Stimulated activated naive B cell treated with anti-CD40 and anti-IgM and Interleukin-4, amounts not matched to agents 10 μg/mL and 1 μg/mL and 100 μg/mL, for 72 hours (primary cell): ENCODE measurements at regions not wholly inside any gene's neighbourhood (a gene's known extent, or its start where the extent isn't known, plus 50 kb on each side); places are given as distances from the start of the nearest gene placed in this dataset.
"Not testable (repeated sequence)": the region's sequence is repeated elsewhere in the genome, so short reads cannot be mapped to it uniquely, and the experiment has no call there.

Experiments used
- ATAC-seq, 2 donors: fragments of 150-1000 bp; cut with Tn5 transposase; replicated peaks; 2 replicates each; pipeline ENCODE4 v1.10.0; 2021; ENCODE audit warnings: moderate library complexity in 1 of 2
- DNase-seq: peaks from one replicate; pipeline ENCODE4 v3.0.0; 2021
- H3K27ac Mint-ChIP-seq: one replicate; pipeline ENCODE4 v1.8.0; 2022; ENCODE audit warnings: mild to moderate bottlenecking, mixed read lengths
- H3K27me3 Mint-ChIP-seq, 2 donors: one replicate each; pipeline ENCODE4 v1.8.0; 2022; ENCODE audit warnings: mixed read lengths in 2 of 2
- H3K36me3 Mint-ChIP-seq, 2 donors: one replicate each; pipeline ENCODE4 v1.8.0; 2022; ENCODE audit warnings: mixed read lengths in 2 of 2, mild to moderate bottlenecking in 1 of 2
- H3K4me1 Mint-ChIP-seq, 2 donors: one replicate each; pipeline ENCODE4 v1.8.0; 2022; ENCODE audit warnings: mixed read lengths in 2 of 2, mild to moderate bottlenecking in 1 of 2
- H3K4me3 Mint-ChIP-seq, 2 donors: one replicate each; pipeline ENCODE4 v1.8.0; 2022; ENCODE audit warnings: mild to moderate bottlenecking in 2 of 2, mixed read lengths in 2 of 2, moderate library complexity in 1 of 2
- H3K9me3 Mint-ChIP-seq, 2 donors: one replicate each; pipeline ENCODE4 v1.8.0; 2022; ENCODE audit warnings: mixed read lengths in 2 of 2, mild to moderate bottlenecking in 1 of 2

DNA sequence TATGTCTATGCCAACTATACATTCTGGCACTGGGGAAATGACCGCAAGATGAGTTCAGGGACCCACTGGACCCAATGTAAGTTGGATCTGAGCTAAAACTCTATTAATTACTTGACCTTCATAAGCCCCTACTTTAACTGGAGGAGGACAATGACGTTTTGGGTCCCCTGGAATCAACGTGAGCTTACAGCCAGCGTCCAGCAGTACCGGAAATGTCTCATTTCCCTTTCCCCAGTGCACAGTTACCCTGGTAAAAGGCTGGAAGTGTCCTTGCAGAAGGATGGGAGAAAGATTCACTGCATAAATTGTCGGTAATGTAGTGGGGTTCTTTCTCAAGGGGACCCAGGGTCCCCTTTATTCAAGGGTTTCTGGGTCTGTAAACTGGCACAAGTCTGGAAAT is 1297.6 kb upstream of the ACVR2A start:
- ATAC-seq (no peak), DNase-seq (no peak)
- Mint-ChIP-seq H3K27ac (no peak overlapping the region), H3K4me3 (no peak overlapping the region), H3K9me3 (peaks cover 0 to 2% of the 10 kb centered on the region in 2 donors), H3K27me3 (no peaks in the 10 kb centered on the region), H3K4me1 (peaks cover 0 to 2% of the 10 kb centered on the region in 2 donors), H3K36me3 (no peaks in the 10 kb centered on the region)

DNA sequence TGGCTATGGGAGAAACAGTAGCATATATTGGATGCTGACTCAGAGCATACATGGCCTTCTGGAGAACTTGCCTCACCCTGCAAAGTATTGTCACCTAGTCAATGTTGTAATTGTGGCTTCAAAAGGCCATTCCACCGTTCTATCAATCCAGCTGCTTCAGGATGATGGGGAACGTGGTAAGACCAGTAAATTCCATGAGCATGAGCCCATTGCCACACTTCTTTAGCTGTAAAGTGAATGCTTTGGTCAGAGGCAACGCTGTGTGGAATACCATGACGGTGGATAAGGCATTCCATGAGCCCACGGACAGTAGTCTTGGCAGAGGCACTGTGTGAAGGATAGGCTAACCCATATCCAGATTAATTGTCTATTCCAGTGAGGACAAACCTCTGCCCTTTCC is 1300.1 kb upstream of the ACVR2A start:
- H3K9me3 Mint-ChIP-seq = peaks cover 0 to 2% of the 10 kb centered on the region in 2 donors
- no peak for DNase-seq
- H3K36me3 Mint-ChIP-seq = no peaks in the 10 kb centered on the region
- H3K4me1 Mint-ChIP-seq = peaks cover 0 to 2% of the 10 kb centered on the region in 2 donors
- no peak overlapping the region for H3K4me3 Mint-ChIP-seq
- no peaks in the 10 kb centered on the region for H3K27me3 Mint-ChIP-seq
- ATAC-seq = no peak
- H3K27ac Mint-ChIP-seq = no peak overlapping the region

DNA sequence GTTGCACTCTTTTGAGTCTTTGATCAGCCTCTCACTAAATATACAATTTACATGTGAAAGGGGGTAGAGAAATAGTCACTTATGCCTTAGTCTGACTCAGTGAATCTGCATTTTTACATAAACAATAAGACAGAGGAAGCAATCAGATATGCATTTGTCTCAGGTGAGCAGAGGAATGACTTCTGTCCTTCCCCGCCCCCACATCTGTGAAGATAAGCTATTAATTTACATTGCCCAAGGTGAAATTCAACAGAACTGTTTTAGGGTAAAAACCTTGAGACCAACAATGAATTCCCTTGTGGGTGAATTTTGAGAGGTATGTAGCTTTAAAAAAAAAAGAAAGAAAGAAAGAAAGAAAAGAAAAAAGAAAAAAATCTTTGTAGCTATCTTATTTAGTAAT is 1302.9 kb upstream of the ACVR2A start:
- no peak for DNase-seq
- Mint-ChIP-seq H3K36me3 (no peaks in the 10 kb centered on the region), H3K27me3 (no peaks in the 10 kb centered on the region), H3K9me3 (peaks cover 0 to 4% of the 10 kb centered on the region in 2 donors), H3K27ac (no peak overlapping the region), H3K4me3 (no peak overlapping the region), H3K4me1 (peaks cover 0 to 2% of the 10 kb centered on the region in 2 donors)
- no peak for ATAC-seq

DNA sequence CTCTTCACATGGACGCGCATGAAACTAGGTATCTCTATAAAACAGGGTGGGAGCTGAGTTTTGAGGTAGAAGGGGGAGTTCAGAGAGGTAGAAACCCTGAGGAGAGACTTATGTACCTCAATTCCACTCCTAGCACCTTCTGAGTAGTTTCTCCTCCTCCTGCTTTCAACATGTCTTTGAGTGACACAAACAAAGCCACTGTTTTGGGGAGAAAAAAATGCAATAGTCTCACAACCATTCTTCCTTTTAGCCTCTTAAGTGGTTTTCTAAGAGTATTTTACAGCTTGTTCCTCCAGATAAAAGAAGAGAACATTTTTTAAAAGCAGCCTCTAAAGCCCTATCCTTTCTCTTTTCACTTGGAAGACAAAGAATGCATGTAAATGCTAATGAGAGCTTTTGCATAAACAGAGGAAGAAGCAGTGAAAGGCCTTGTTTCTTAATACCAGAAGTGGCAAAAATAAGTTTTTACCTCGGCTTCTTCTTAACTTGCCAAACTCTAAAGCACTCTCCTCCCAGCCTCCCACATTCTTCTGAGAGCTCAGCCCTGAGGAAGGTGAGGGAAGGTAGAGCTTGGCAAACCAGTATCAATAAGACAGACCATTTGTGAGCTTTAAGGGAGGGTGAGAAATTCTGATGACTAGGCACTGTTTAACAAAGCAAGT is 1304.4 kb upstream of the ACVR2A start:
- DNase-seq (no peak), ATAC-seq (no peak)
- peaks cover 0 to 2% of the 10 kb centered on the region in 2 donors for H3K9me3 Mint-ChIP-seq
- H3K27ac Mint-ChIP-seq = no peak overlapping the region
- H3K4me3 Mint-ChIP-seq = no peak overlapping the region
- H3K27me3 Mint-ChIP-seq = no peaks in the 10 kb centered on the region
- H3K36me3 Mint-ChIP-seq = no peaks in the 10 kb centered on the region
- H3K4me1 Mint-ChIP-seq = peaks cover 0 to under 1% of the 10 kb centered on the region in 2 donors

DNA sequence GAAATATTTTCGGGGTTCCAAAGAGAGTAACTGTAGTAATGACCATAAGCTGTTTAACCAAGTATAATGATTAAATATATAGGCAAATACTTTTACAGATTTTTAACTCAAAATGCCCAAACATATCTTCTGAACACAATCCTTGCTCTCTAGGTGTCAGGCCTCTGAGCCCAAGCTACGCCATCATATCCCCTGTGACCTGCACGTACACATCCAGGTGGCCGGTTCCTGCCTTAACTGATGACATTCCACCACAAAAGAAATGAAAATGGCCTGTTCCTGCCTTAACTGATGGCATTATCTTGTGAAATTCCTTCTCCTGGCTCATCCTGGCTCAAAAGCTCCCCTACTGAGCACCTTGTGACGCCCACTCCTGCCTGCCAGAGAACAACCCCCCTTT is 1305.1 kb upstream of the ACVR2A start:
- DNase-seq = not testable (repeated sequence)

DNA sequence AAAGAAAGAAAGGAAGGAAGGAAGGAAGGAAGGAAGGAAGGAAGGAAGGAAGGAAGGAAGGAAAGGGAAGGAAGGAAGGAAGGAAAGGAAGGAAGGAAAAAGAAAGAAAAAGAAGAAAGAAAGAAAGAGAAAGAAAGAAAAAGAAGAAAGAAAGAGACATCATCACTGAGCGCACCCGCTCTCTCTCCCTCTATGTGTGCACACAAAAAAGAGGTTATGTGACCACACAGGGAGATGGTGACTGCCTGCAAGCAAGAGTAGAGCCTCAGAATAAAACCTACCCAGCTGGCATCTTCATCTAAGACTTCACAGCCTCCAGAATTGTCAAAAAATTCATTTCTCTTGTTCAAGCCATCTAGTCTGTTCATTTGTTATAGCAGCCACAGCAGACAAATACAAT is 1307.4 kb upstream of the ACVR2A start:
- no peak for ATAC-seq
- Mint-ChIP-seq H3K36me3 (no peaks in the 10 kb centered on the region), H3K4me3 (no peak overlapping the region), H3K27ac (no peak overlapping the region), H3K27me3 (no peaks in the 10 kb centered on the region), H3K9me3 (peaks cover 0 to 2% of the 10 kb centered on the region in 2 donors), H3K4me1 (no peaks in the 10 kb centered on the region)
- no peak for DNase-seq

More for the DNA sequence above, 1305.1 kb upstream of the ACVR2A start:
- not testable (repeated sequence) for H3K4me1 Mint-ChIP-seq, ATAC-seq, H3K27me3 Mint-ChIP-seq, H3K27ac Mint-ChIP-seq, H3K9me3 Mint-ChIP-seq, H3K36me3 Mint-ChIP-seq, H3K4me3 Mint-ChIP-seq

DNA sequence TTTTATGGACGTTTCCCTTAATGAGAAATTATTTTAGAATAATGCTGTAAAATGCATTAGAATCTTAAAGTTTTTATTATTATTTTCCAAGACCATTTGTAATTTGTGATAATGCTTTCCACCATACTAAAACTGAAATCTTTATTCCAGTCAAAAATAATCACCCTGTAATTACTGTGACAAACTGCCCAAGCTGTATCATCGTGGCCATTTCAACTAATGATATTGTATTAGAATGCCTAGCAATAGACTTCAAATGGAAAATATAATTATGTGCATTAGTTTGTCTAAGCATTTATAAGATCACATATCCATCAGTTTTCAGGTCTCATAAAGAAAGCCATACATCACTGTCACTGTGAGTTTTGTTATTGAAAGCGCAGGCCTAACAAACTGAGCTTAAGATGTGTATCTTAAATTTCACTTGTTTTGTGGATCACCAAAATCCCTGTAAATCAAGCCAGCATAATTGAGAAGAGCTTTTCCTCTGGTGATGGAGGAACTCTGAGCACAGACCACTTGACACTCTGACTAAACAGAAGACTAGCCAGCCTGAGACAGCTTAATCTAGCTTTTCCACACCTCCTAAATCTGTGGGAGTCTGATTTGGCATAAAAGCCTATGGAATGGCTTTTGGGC is 1312.2 kb upstream of the ACVR2A start:
- ATAC-seq = no peak
- no peaks in the 10 kb centered on the region for H3K9me3 Mint-ChIP-seq
- no peak overlapping the region for H3K4me3 Mint-ChIP-seq

DNA sequence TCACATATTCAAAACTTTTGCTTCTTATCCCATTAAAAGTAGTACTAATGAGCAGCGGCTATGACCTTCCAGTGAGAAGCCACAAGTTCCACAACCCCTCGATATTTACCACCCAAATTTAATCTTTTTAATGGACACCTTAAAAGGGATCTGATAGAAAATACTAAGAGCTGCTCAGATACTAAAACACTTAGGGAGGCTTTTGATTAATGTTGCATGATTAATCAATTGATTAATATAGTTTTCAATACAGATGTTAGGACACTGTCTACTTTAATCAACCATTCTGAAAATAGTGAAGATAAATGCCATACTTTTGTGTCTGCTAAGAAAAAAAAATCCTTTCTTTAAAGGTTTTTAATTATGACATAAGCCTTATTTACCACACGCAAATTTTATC is 1312.8 kb upstream of the ACVR2A start:
- Mint-ChIP-seq H3K9me3 (no peaks in the 10 kb centered on the region), H3K36me3 (no peaks in the 10 kb centered on the region), H3K27me3 (no peaks in the 10 kb centered on the region), H3K4me3 (no peak overlapping the region), H3K27ac (no peak overlapping the region), H3K4me1 (no peaks in the 10 kb centered on the region)
- no peak for DNase-seq
- ATAC-seq = no peak

More for the DNA sequence above, 1312.2 kb upstream of the ACVR2A start:
- DNase-seq = no peak
- Mint-ChIP-seq H3K27ac (no peak overlapping the region), H3K27me3 (no peaks in the 10 kb centered on the region), H3K4me1 (no peaks in the 10 kb centered on the region), H3K36me3 (no peaks in the 10 kb centered on the region)

DNA sequence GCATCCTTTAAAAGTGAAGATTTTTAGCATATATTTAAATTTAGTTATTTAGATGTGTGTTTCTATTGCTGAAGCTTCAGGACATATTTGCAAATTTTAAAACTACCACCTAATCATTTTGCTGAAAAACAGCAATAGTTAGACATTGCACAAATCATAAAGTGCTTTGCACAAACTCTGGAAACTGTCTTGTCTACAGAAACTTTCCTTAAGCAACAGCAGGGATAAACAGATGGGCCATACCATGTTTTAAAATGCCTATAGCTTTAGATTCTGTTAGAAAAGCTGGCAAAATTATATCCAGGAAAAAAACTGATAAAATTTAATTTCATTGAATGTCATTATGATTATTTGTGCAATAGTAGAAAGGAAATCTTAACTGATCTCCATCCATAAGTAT is 1313.9 kb upstream of the ACVR2A start:
- Mint-ChIP-seq H3K36me3 (no peaks in the 10 kb centered on the region), H3K9me3 (no peaks in the 10 kb centered on the region), H3K27ac (no peak overlapping the region), H3K27me3 (no peaks in the 10 kb centered on the region), H3K4me3 (no peak overlapping the region), H3K4me1 (no peaks in the 10 kb centered on the region)
- ATAC-seq = no peak
- no peak for DNase-seq

DNA sequence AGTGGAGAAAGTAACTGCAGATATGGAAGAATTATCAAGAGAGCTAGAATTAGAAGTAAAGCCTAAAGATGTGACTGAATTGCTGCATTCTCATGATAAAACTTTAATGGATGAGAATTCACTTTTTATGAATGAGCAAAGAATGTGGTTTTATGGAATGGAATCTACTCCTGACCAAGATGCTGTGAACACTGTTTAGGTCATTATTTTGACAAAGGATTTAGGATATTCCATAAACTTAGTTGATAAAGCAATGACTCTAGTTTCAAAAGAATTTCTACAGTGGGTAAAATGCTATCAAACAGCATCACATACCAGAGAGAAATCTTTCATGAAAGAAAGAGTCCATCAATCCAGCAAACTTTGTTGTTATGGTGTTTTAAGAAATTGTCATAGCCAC is 1317.7 kb upstream of the ACVR2A start:
- ATAC-seq = no peak
- Mint-ChIP-seq H3K9me3 (no peaks in the 10 kb centered on the region), H3K27me3 (no peaks in the 10 kb centered on the region), H3K4me1 (no peaks in the 10 kb centered on the region), H3K4me3 (no peak overlapping the region), H3K27ac (no peak overlapping the region), H3K36me3 (no peaks in the 10 kb centered on the region)
- no peak for DNase-seq

DNA sequence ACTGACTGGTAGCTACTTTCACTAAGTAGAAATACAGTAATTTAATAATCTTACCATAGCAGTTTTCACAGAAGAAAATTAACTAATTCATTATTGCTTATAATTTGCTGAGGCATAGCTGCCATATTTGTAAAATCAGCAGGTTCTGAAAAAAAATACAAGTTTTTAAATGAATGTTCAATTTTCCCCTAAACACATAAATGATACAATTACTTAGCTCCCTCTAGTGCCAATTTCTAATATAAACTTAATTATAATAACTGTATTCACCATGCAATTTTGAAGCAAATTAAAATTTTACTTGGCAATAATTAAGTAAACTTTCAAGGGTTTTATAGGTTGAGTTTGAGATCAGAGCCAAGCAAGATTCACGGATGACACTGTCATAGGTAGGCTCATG is 1321.6 kb upstream of the ACVR2A start:
- DNase-seq (no peak), ATAC-seq (peak in 1 of 2 donors; percentile 31)

DNA sequence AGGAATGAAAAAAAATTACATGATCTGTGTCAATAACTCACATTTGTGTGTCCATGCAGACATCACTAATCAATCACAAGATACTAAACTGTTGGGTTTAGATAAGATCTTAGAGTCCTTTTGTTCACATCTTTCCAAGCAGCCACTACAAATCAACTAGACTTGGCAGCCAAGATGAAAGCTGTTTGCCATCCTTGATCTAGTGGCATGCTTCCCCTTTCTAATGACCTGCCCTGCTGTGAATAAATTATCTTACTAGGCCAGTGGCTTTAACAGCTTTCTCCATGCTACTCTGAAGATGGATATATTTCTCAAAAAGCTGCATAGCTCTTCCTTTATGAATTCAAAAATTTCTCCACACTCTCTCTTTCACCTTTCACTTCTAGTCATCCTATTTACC is 1338.0 kb upstream of the ACVR2A start:
- H3K4me3 Mint-ChIP-seq = no peak overlapping the region
- no peaks in the 10 kb centered on the region for H3K9me3 Mint-ChIP-seq
- DNase-seq = no peak
- no peaks in the 10 kb centered on the region for H3K4me1 Mint-ChIP-seq
- no peaks in the 10 kb centered on the region for H3K27me3 Mint-ChIP-seq
- no peak for ATAC-seq
- no peaks in the 10 kb centered on the region for H3K36me3 Mint-ChIP-seq
- H3K27ac Mint-ChIP-seq = no peak overlapping the region

More for the DNA sequence above, 1321.6 kb upstream of the ACVR2A start:
- Mint-ChIP-seq H3K36me3 (no peaks in the 10 kb centered on the region), H3K27me3 (no peaks in the 10 kb centered on the region), H3K27ac (no peak overlapping the region), H3K4me3 (no peak overlapping the region), H3K9me3 (no peaks in the 10 kb centered on the region), H3K4me1 (no peaks in the 10 kb centered on the region)

DNA sequence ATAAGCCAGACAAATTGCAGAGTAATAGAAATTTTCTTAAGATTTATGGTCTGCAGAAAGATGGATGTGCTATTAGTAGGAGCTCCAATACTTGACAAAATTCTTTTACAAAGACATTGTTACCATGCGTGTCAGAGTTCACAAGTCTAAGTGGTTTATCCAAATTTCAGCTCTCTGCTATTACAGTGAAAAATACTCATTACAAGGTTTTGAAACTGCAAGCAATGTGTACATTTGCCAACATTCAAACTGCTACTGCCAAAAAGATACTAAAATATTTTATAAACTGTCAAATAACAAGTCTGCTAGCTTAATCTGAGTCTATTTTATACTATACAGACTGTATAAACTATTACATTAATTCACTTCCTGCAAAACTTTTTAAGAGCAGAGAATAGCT is 1341.5 kb upstream of the ACVR2A start:
- Mint-ChIP-seq H3K27me3 (no peaks in the 10 kb centered on the region), H3K4me3 (no peak overlapping the region), H3K9me3 (no peaks in the 10 kb centered on the region), H3K4me1 (no peaks in the 10 kb centered on the region), H3K36me3 (no peaks in the 10 kb centered on the region), H3K27ac (no peak overlapping the region)
- DNase-seq (no peak), ATAC-seq (no peak)

DNA sequence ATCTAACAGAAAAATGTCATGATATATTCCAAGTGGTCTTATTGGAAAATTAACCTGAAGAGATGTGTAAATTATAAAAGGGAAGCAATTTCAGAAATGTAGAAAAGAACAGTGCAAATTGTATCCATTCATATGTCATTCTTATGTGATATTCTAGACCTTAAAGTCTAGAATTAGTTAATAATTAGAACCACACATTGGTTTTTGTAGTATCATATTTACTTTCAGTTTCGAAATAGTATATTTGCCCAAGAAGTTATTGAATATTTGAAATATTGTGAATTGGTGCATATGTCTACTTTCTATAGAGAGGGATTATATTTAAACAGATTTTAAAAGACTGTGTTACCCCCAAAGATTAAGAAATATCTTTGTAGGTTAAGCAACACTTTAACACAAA is 1348.6 kb upstream of the ACVR2A start:
- Mint-ChIP-seq H3K9me3 (peaks cover 12 to 13% of the 10 kb centered on the region in 2 donors), H3K27ac (no peak overlapping the region), H3K27me3 (no peaks in the 10 kb centered on the region), H3K36me3 (no peaks in the 10 kb centered on the region), H3K4me1 (no peaks in the 10 kb centered on the region), H3K4me3 (no peak overlapping the region)
- DNase-seq (no peak), ATAC-seq (no peak)

DNA sequence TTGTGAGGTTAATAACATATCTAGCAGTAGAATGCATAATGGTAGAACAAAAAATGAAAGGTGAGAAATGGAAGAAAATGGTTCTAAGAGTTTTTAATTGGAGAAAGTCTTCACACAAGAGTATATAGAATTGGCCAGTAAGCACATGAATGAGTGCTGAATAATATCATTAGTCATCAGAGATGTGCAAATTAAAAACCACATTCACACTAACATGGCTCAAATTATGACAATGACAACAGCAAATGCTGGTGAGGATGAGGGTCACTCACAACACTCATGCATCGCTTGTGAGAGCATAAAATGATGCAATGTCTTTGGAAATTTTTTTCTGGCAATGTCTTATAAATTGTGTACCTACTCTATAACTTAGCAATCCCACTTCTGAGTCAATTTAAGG is 1355.4 kb upstream of the ACVR2A start:
- Mint-ChIP-seq H3K9me3 (peaks cover 8 to 12% of the 10 kb centered on the region in 2 donors), H3K27ac (no peak overlapping the region), H3K36me3 (no peaks in the 10 kb centered on the region), H3K27me3 (peaks cover 0 to 5% of the 10 kb centered on the region in 2 donors), H3K4me3 (no peak overlapping the region), H3K4me1 (no peaks in the 10 kb centered on the region)
- no peak for DNase-seq
- ATAC-seq = no peak
